Mesendoderm (in vitro differentiated cells): ENCODE measurements at regions not wholly inside any gene's neighbourhood (a gene's known extent, or its start where the extent isn't known, plus 50 kb on each side); places are given as distances from the start of the nearest gene placed in this dataset.
A peak's percentile ranks its signal among the peaks of the same experiment; 100 is the strongest.

Experiments used
- DNase-seq: peaks from one replicate; pipeline ENCODE4 v3.0.0; 2013
- H2AK5ac ChIP-seq: 2 replicates; pipeline ENCODE4 v1.6.1; 2013; ENCODE audit warnings: low read length, inconsistent platforms
- H2BK120ac ChIP-seq: 2 replicates; pipeline ENCODE4 v1.6.1; 2013; ENCODE audit warnings: low read depth, mild to moderate bottlenecking, low read length, moderate library complexity, mixed read lengths
- H2BK15ac ChIP-seq: replicated peaks from 2 replicates; pipeline ENCODE4 v1.6.1; 2013; ENCODE audit warnings: low read depth, mild to moderate bottlenecking, moderate library complexity
- H2BK5ac ChIP-seq: 2 replicates; pipeline ENCODE4 v1.6.1; 2013; ENCODE audit warnings: low read length, inconsistent platforms
- H3K18ac ChIP-seq: 2 replicates; pipeline ENCODE4 v1.6.1; 2013; ENCODE audit warnings: mild to moderate bottlenecking, low read length, mixed read lengths
- H3K23ac ChIP-seq: one replicate; pipeline ENCODE4 v1.6.1; 2013; ENCODE audit warnings: low read length
- H3K27ac ChIP-seq: 2 replicates; pipeline ENCODE4 v1.5.1; 2013; ENCODE audit warnings: low read depth, mild to moderate bottlenecking, inconsistent platforms, low read length, moderate library complexity
- H3K27me3 ChIP-seq: 2 replicates; pipeline ENCODE4 v1.6.1; 2013; ENCODE audit warnings: low read length, control low read depth, mild to moderate bottlenecking, inconsistent platforms; ENCODE audit not compliant: insufficient read depth, poor library complexity
- H3K36me3 ChIP-seq: 2 replicates; pipeline ENCODE4 v1.6.1; 2013; ENCODE audit warnings: low read length, inconsistent platforms; ENCODE audit not compliant: control insufficient read depth, insufficient read depth
- H3K4ac ChIP-seq: one replicate; pipeline ENCODE4 v1.6.1; 2013; ENCODE audit warnings: low read depth, mild to moderate bottlenecking, low read length, moderate library complexity
- H3K4me1 ChIP-seq: 2 replicates; pipeline ENCODE4 v1.6.1; 2013; ENCODE audit warnings: low read depth, low read length, inconsistent platforms; ENCODE audit not compliant: control insufficient read depth
- H3K4me2 ChIP-seq: 2 replicates; pipeline ENCODE4 v1.6.1; 2013; ENCODE audit warnings: low read length
- H3K4me3 ChIP-seq: 2 replicates; pipeline ENCODE4 v1.5.1; 2013; ENCODE audit warnings: mild to moderate bottlenecking, low read length
- H3K56ac ChIP-seq: one replicate; pipeline ENCODE4 v1.6.1; 2013; ENCODE audit warnings: low read length
- H3K79me1 ChIP-seq: 2 replicates; pipeline ENCODE4 v1.6.1; 2013; ENCODE audit warnings: low read length, inconsistent platforms
- H3K79me2 ChIP-seq: 2 replicates; pipeline ENCODE4 v1.6.1; 2013; ENCODE audit warnings: mild to moderate bottlenecking, low read length; ENCODE audit not compliant: control insufficient read depth, insufficient read depth
- H3K9ac ChIP-seq: 2 replicates; pipeline ENCODE4 v1.6.1; 2013; ENCODE audit warnings: low read length, inconsistent platforms
- H4K5ac ChIP-seq: one replicate; pipeline ENCODE4 v1.6.1; 2013; ENCODE audit warnings: low read length
- H4K8ac ChIP-seq: one replicate; pipeline ENCODE4 v1.6.1; 2013; ENCODE audit warnings: low read depth, mild to moderate bottlenecking, control low read depth, low read length, moderate library complexity
- WGBS: extraction: QIAGEN DNeasy Blood & Tissue Kit; methylation state at CpG from one replicate; pipeline ENCODE4 v1.1.7; 2013; ENCODE audit warnings: low lambda C conversion rate, missing lambda C conversion rate; ENCODE audit not compliant: insufficient coverage; ENCODE audit errors: extremely low coverage; 5-methylcytosine and 5-hydroxymethylcytosine counted together

DNA sequence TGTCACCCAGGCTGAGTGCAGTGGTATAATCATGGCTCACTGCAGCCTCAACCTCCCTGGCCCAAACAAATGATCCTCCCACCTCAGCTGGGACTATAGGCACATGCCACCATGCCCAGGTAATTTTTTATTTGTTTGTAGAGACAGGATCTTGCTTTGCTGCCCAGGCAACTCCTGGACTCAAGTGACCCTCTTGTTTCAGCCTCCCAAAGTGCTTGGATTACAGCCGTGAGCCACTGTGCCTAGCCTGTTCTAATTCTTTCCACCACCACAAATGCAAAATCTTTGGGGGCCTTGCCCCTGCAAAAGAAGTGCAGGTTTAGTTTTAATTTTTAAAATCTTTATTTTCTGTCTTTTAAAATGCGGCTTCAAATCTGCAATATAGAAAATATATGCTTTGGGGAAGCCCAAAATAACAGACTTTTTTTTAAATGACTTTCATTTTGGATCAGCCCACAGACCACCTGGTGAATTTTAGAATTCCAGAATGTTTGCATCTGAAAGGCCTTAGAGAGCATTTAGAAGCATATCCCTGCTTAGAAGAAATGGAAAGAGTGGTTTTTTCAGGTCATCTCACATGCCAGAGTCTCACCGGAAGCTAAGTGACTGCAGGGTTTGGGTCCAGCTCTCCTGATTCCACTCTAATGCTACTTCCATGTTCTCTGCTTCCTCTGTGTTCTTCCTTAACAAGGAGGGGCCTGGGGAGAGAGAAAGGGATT is 111.4 kb upstream of the FER start:
- no peak overlapping the region for H4K5ac ChIP-seq
- DNase-seq: peak; percentile 32
- peak overlapping the region; percentile 85 for H3K4ac ChIP-seq
- H2BK120ac ChIP-seq: no peak overlapping the region
- no peak overlapping the region for H2BK5ac ChIP-seq
- H3K27me3 ChIP-seq: no peaks in the 10 kb centered on the region
- no peak overlapping the region for H3K4me3 ChIP-seq
- H4K8ac ChIP-seq: no peak overlapping the region
- H3K36me3 ChIP-seq: no peaks in the 10 kb centered on the region
- no peaks in the 10 kb centered on the region for H3K79me1 ChIP-seq
- H3K9ac ChIP-seq: no peak overlapping the region
- H3K56ac ChIP-seq: peak overlapping the region; percentile 17
- peaks cover 4% of the 10 kb centered on the region for H3K4me1 ChIP-seq
- H2BK15ac ChIP-seq: no peak overlapping the region
- H3K23ac ChIP-seq: no peak overlapping the region
- H3K4me2 ChIP-seq: no peak overlapping the region
- no peak overlapping the region for H2AK5ac ChIP-seq
- no CpG with 5 or more reads among the region's 3 CpGs for WGBS
- peak overlapping the region; percentile 70 for H3K18ac ChIP-seq
- no peaks in the 10 kb centered on the region for H3K79me2 ChIP-seq
- peak overlapping the region; percentile 31 for H3K27ac ChIP-seq

DNA sequence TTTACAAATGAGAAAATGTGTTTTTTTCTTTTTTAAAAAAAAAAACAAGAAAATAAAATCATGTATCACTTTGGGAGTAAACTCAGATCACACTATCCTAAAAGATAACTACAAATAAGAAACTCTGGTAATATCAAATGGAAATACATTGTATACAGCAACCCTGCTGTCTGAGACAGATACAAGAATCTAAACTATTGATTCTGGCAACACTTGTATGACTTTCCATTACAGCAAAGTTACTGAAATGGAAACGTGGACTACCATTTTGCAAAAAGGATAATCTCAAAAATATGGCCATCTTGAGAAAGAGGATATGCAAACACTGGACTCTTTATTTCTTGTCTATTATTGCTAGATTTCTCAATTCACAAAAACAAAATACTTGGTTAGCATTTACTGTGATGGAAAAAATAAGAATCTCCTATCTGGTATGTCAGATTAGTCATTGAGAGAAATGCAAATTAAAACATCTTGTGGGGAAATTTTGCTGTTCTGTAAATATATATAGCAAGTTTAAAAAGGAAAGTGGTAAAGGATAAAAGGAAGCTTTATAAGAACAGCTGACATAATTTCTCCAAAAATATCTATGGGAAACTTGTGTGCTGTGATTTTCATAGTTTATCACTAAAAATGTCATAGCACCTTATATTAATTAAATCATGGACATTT is 112.9 kb upstream of the FER start:
- no CpG with 5 or more reads among the region's 1 CpG for WGBS
- Histone ChIP-seq H3K4ac (no peak overlapping the region), H2BK120ac (no peak overlapping the region)

DNA sequence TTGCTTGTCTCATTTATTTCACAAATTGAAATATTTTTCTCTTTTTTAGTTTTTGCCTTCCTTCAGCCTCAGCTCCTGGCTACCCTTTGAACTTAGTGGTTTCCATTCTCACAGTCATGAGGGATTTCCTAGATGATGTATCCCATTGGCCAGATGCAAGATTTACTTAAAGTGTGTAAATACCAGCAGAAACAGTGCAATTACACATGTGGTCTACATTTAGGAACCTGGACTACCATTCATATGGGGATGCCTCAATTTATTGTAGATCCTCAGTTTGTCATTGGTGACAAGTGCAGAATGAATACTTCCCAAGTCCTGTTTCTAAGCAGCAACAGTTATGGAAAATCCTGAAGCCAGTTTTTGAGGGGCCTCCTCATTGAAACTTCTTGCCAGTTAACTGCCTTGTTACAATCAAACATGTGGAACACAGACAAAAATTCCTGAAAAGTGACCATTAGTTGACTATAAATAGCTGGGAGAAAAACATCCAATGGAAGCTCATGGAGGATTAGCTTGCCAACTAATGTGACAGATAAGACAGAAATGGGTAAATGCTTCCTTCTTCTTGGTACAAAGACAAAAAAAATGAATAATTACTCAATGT is 113.6 kb upstream of the FER start:
- H3K56ac ChIP-seq: no peak overlapping the region
- no peak overlapping the region for H4K8ac ChIP-seq
- H3K79me1 ChIP-seq: no peaks in the 10 kb centered on the region
- H3K23ac ChIP-seq: no peak overlapping the region
- no peak overlapping the region for H3K4me3 ChIP-seq
- no peaks in the 10 kb centered on the region for H3K27me3 ChIP-seq
- no peaks in the 10 kb centered on the region for H3K36me3 ChIP-seq
- H3K27ac ChIP-seq: no peak overlapping the region
- no peak overlapping the region for H3K4me2 ChIP-seq
- no peak overlapping the region for H2BK5ac ChIP-seq
- H4K5ac ChIP-seq: no peak overlapping the region
- no peak overlapping the region for H3K4ac ChIP-seq
- no peak overlapping the region for H2AK5ac ChIP-seq
- no peak overlapping the region for H2BK15ac ChIP-seq
- H3K4me1 ChIP-seq: peaks cover 2% of the 10 kb centered on the region
- DNase-seq: no peak
- H3K18ac ChIP-seq: no peak overlapping the region
- no peak overlapping the region for H2BK120ac ChIP-seq
- no peaks in the 10 kb centered on the region for H3K79me2 ChIP-seq
- no peak overlapping the region for H3K9ac ChIP-seq

More for the DNA sequence above, 112.9 kb upstream of the FER start:
- H2BK5ac ChIP-seq: no peak overlapping the region
- no peak overlapping the region for H3K4me2 ChIP-seq
- H3K4me1 ChIP-seq: peaks cover 4% of the 10 kb centered on the region
- H3K79me2 ChIP-seq: no peaks in the 10 kb centered on the region
- H3K56ac ChIP-seq: no peak overlapping the region
- H2AK5ac ChIP-seq: no peak overlapping the region
- no peak for DNase-seq
- no peak overlapping the region for H3K4me3 ChIP-seq
- no peak overlapping the region for H4K8ac ChIP-seq
- H3K79me1 ChIP-seq: no peaks in the 10 kb centered on the region
- H4K5ac ChIP-seq: no peak overlapping the region
- H3K27ac ChIP-seq: no peak overlapping the region
- no peak overlapping the region for H3K23ac ChIP-seq
- no peaks in the 10 kb centered on the region for H3K36me3 ChIP-seq
- no peak overlapping the region for H3K9ac ChIP-seq
- H3K27me3 ChIP-seq: no peaks in the 10 kb centered on the region
- H3K18ac ChIP-seq: no peak overlapping the region
- H2BK15ac ChIP-seq: no peak overlapping the region

DNA sequence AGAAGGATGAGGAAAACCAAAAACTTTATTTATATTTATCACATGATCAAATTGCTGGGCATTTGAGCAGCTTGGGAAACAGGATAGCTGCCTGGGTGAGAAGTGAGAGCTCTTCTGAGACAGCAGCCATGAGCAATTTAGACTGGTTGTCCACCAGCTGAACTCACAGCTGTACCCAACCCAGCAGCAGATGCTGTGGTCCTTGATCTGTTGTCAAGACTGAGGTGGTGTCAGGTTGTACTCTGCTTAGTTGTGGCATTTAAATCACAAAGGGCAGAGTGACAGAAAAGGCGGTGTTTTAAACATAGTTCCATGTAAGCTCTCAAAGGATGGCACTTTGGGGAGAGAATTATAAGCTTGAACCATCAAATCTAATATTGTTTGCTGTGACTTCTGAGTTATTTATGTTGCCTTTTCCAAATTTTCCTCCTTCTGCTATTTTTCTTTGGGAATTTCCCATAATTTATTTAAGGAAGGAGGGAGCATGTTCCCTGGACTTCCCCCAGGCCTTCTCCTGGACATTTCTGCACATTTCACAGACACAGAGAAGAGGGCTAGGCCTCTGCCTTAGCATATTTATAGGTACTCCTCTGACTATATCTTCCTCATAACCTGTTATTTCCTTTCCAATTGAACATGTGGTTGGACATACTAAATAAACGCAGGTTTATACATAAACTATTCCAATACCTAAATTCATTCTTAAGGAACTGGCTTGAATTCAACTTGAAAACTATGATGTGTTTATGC is 117.7 kb upstream of the FER start:
- Histone ChIP-seq H3K36me3 (no peaks in the 10 kb centered on the region), H2BK5ac (no peak overlapping the region), H3K4me2 (no peak overlapping the region), H3K56ac (no peak overlapping the region), H3K27ac (no peak overlapping the region), H3K4me1 (no peaks in the 10 kb centered on the region), H3K79me2 (no peaks in the 10 kb centered on the region), H3K9ac (no peak overlapping the region), H3K4ac (no peak overlapping the region), H2AK5ac (no peak overlapping the region), H3K79me1 (no peaks in the 10 kb centered on the region), H2BK15ac (peak overlapping the region; percentile 25), H3K23ac (no peak overlapping the region), H4K5ac (no peak overlapping the region), H4K8ac (no peak overlapping the region), H3K27me3 (no peaks in the 10 kb centered on the region), H3K4me3 (no peak overlapping the region), H2BK120ac (no peak overlapping the region), H3K18ac (no peak overlapping the region)
- no peak for DNase-seq
- WGBS: no CpG with 5 or more reads among the region's 2 CpGs

DNA sequence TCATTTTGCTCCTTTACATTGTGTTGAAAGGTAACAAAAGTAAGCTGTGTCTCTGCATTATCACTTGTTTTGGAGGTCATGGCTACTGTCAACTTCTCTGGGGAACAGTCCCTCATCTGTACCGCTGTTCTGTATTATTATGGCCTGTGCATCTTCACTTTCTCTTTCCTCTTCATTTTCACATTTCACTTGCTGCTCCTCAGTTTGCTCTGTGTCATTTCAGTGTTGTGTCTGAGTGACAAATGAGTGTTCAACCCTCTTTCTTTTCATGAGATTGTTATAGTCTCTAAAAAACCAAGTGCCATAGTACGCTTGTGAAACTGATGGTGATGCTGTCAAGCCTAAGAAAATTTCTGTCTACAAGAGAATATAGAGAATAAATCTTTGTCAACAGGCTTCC is 122.0 kb upstream of the FER start:
- Histone ChIP-seq H3K4ac (no peak overlapping the region), H2BK120ac (no peak overlapping the region), H3K56ac (no peak overlapping the region), H3K36me3 (no peaks in the 10 kb centered on the region), H3K79me2 (no peaks in the 10 kb centered on the region), H3K23ac (no peak overlapping the region), H2AK5ac (no peak overlapping the region), H3K27me3 (no peaks in the 10 kb centered on the region), H3K9ac (no peak overlapping the region), H4K8ac (no peak overlapping the region), H4K5ac (no peak overlapping the region), H3K27ac (no peak overlapping the region), H2BK15ac (no peak overlapping the region), H3K4me3 (no peak overlapping the region), H3K4me2 (no peak overlapping the region), H3K79me1 (no peaks in the 10 kb centered on the region), H3K18ac (no peak overlapping the region), H2BK5ac (no peak overlapping the region), H3K4me1 (no peaks in the 10 kb centered on the region)
- WGBS: no CpG with 5 or more reads among the region's 2 CpGs
- no peak for DNase-seq
